Peyer's patch (tissue), 4 donors: ENCODE measurements at regions not wholly inside any gene's neighbourhood (a gene's known extent, or its start where the extent isn't known, plus 50 kb on each side); places are given as distances from the start of the nearest gene placed in this dataset.

ENCODE experiments used
- CTCF ChIP-seq, 6 experiments: fragments of 450-650 bp in 4 of 6; fragments of 200-600 bp in 2 of 6; sonication (generic) in 1 of 6; IDR thresholded peaks; one replicate each; pipeline ENCODE4 v1.5.1; 2017 to 2019; ENCODE audit warnings: antibody characterized with exemption in 6 of 6, mild to moderate bottlenecking in 3 of 6, moderate library complexity in 1 of 6
- POLR2A ChIP-seq, 2 donors: fragments of 450-650 bp; IDR thresholded peaks; one replicate each; pipeline ENCODE4 v1.5.1; 2017; ENCODE audit warnings: antibody characterized with exemption in 2 of 2, mild to moderate bottlenecking in 2 of 2, moderate library complexity in 2 of 2

- no peak for TF ChIP-seq CTCF (IDR thresholded peaks at IDR 0.05)
- no peak for TF ChIP-seq POLR2A (IDR thresholded peaks at IDR 0.05)
Observed at GRCh38 chr17:77756846-77757560, 201.5 kb upstream of the TNRC6C start.
